ENCODE measurements at regions not wholly inside any gene's neighbourhood (a gene's known extent, or its start where the extent isn't known, plus 50 kb on each side); places are given as distances from the start of the nearest gene placed in this dataset.

- Histone ChIP-seq H3K9me2 (replicated peaks; ENCODE audit: insufficient read depth) (no peaks in the 10 kb centered on the region), H3K79me2 (no peaks in the 10 kb centered on the region), H3K9me3 (ENCODE audit: low read depth) (no peaks in the 10 kb centered on the region), H4K20me1 (ENCODE audit: insufficient read depth, poor library complexity, severe bottlenecking) (no peaks in the 10 kb centered on the region), H3K36me3 (replicated peaks; ENCODE audit: insufficient read depth, low read depth) (no peaks in the 10 kb centered on the region), H3K27me3 (no peaks in the 10 kb centered on the region), H3K4me1 (ENCODE audit: insufficient read depth) (peaks cover 21% of the 10 kb centered on the region), H3K4me3 (no peak overlapping the region), H3K4me2 (no peak overlapping the region), H2AFZ (no peak overlapping the region), H3K27ac (no peak overlapping the region)
- TF ChIP-seq CTCF (IDR thresholded peaks at IDR 0.05; ENCODE audit: poor library complexity) (no peak), EZH2phosphoT487 (IDR thresholded peaks at IDR 0.05; ENCODE audit: low read depth, severe bottlenecking, unreplicated experiment) (no peak), EZH2 (IDR thresholded peaks at IDR 0.05; ENCODE audit: borderline replicate concordance) (no peak)
- peak; percentile 16 for DNase-seq (ENCODE audit: low spot score)
- WGBS (ENCODE audit: low lambda C conversion rate, missing lambda C conversion rate) = 69% methylated on average over 2 of the region's 2 CpGs
Observed at GRCh38 chr9:115946530-115946929, 207.1 kb upstream of the PAPPA start.

GRCh38 chr9:115951977-115952376, 201.6 kb upstream of the PAPPA start:
- TF ChIP-seq EZH2 (IDR thresholded peaks at IDR 0.05; ENCODE audit: borderline replicate concordance) (no peak), EZH2phosphoT487 (IDR thresholded peaks at IDR 0.05; ENCODE audit: low read depth, severe bottlenecking, unreplicated experiment) (no peak), CTCF (IDR thresholded peaks at IDR 0.05; ENCODE audit: poor library complexity) (no peak)
- no peak overlapping the region for H3K4me3 ChIP-seq
- 86% methylated on average over 4 of the region's 4 CpGs for WGBS (ENCODE audit: low lambda C conversion rate, missing lambda C conversion rate)
- no peaks in the 10 kb centered on the region for H3K79me2 ChIP-seq
- H3K4me1 ChIP-seq (ENCODE audit: insufficient read depth) = no peaks in the 10 kb centered on the region
- H4K20me1 ChIP-seq (ENCODE audit: insufficient read depth, poor library complexity, severe bottlenecking) = no peaks in the 10 kb centered on the region
- H2AFZ ChIP-seq = no peak overlapping the region
- no peak for DNase-seq (ENCODE audit: low spot score)
- no peaks in the 10 kb centered on the region for H3K27me3 ChIP-seq
- no peak overlapping the region for H3K27ac ChIP-seq
- H3K4me2 ChIP-seq = no peak overlapping the region
- H3K36me3 ChIP-seq (replicated peaks; ENCODE audit: insufficient read depth, low read depth) = no peaks in the 10 kb centered on the region
- no peaks in the 10 kb centered on the region for H3K9me3 ChIP-seq (ENCODE audit: low read depth)
- no peaks in the 10 kb centered on the region for H3K9me2 ChIP-seq (replicated peaks; ENCODE audit: insufficient read depth)

- H3K9me3 ChIP-seq (ENCODE audit: low read depth) = no peaks in the 10 kb centered on the region
- H4K20me1 ChIP-seq (ENCODE audit: insufficient read depth, poor library complexity, severe bottlenecking) = no peaks in the 10 kb centered on the region
- 70% methylated on average over 4 of the region's 4 CpGs for WGBS (ENCODE audit: low lambda C conversion rate, missing lambda C conversion rate)
- H3K27ac ChIP-seq = no peak overlapping the region
- no peak for DNase-seq (ENCODE audit: low spot score)
- TF ChIP-seq CTCF (IDR thresholded peaks at IDR 0.05; ENCODE audit: poor library complexity) (no peak), EZH2 (IDR thresholded peaks at IDR 0.05; ENCODE audit: borderline replicate concordance) (no peak), EZH2phosphoT487 (IDR thresholded peaks at IDR 0.05; ENCODE audit: low read depth, severe bottlenecking, unreplicated experiment) (no peak)
- no peak overlapping the region for H3K4me3 ChIP-seq
- H3K27me3 ChIP-seq = no peaks in the 10 kb centered on the region
- no peaks in the 10 kb centered on the region for H3K4me1 ChIP-seq (ENCODE audit: insufficient read depth)
- H3K9me2 ChIP-seq (replicated peaks; ENCODE audit: insufficient read depth) = no peaks in the 10 kb centered on the region
- no peak overlapping the region for H3K4me2 ChIP-seq
- H3K36me3 ChIP-seq (replicated peaks; ENCODE audit: insufficient read depth, low read depth) = no peaks in the 10 kb centered on the region
- no peak overlapping the region for H2AFZ ChIP-seq
- no peaks in the 10 kb centered on the region for H3K79me2 ChIP-seq
Observed at GRCh38 chr9:115952430-115953292, 200.9 kb upstream of the PAPPA start.
